ENCODE measurements at regions not wholly inside any gene's neighbourhood (a gene's known extent, or its start where the extent isn't known, plus 50 kb on each side); places are given as distances from the start of the nearest gene placed in this dataset.

DNA sequence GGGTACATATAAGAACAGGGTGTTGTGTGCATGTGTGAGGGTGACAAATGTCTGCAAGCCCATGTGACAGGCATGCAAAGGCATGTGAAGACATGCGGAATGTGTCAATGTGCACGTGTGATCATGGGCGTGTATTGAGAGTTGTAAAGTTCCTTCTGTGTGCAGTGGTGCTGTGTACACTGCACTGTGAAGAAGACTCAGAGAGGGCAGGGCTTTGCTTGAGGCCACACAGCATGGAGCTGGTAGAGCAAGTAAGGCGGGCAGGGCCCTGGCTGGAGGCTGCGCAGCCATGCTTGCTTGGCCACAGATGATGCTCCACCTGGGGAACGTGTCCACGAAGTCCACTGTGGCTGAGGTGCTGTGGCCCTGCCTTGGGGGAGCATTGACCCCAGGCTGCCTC is 66.8 kb downstream of the PTPRS start:
- TF ChIP-seq, protein P1, sequence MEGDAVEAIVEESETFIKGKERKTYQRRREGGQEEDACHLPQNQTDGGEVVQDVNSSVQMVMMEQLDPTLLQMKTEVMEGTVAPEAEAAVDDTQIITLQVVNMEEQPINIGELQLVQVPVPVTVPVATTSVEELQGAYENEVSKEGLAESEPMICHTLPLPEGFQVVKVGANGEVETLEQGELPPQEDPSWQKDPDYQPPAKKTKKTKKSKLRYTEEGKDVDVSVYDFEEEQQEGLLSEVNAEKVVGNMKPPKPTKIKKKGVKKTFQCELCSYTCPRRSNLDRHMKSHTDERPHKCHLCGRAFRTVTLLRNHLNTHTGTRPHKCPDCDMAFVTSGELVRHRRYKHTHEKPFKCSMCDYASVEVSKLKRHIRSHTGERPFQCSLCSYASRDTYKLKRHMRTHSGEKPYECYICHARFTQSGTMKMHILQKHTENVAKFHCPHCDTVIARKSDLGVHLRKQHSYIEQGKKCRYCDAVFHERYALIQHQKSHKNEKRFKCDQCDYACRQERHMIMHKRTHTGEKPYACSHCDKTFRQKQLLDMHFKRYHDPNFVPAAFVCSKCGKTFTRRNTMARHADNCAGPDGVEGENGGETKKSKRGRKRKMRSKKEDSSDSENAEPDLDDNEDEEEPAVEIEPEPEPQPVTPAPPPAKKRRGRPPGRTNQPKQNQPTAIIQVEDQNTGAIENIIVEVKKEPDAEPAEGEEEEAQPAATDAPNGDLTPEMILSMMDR (IDR thresholded peaks at IDR 0.05; ENCODE audit: borderline replicate concordance, extremely low read depth, insufficient read depth), result no peak
- Histone ChIP-seq H3K9ac (ENCODE audit: low read length in 3 of 3) (no peak overlapping the region), H3K4me3 (ENCODE audit: low read length in 3 of 3) (no peak overlapping the region), H3K27ac (ENCODE audit: low read depth in 2 of 2, low read length in 2 of 2) (no peak overlapping the region), H3K4me1 (ENCODE audit: control insufficient read depth in 2 of 3, insufficient read depth in 2 of 3, low read depth in 1 of 3, low read length in 3 of 3) (peaks cover 0 to 2% (median 0%) of the 10 kb centered on the region in 3 donors), H3K27me3 (ENCODE audit: control insufficient read depth, insufficient read depth, low read length) (no peaks in the 10 kb centered on the region), H3K9me3 (ENCODE audit: control insufficient read depth in 2 of 3, insufficient read depth in 1 of 3, low read length in 3 of 3) (no peaks in the 10 kb centered on the region), H3K36me3 (ENCODE audit: control insufficient read depth in 2 of 3, insufficient read depth in 3 of 3, low read length in 3 of 3) (peaks cover 8 to 16% (median 10%) of the 10 kb centered on the region in 3 donors)
- intact Hi-C loops (cut with DNase I), result no loop called here
- DNase-seq (no peak), FAIRE-seq (no peak)

DNA sequence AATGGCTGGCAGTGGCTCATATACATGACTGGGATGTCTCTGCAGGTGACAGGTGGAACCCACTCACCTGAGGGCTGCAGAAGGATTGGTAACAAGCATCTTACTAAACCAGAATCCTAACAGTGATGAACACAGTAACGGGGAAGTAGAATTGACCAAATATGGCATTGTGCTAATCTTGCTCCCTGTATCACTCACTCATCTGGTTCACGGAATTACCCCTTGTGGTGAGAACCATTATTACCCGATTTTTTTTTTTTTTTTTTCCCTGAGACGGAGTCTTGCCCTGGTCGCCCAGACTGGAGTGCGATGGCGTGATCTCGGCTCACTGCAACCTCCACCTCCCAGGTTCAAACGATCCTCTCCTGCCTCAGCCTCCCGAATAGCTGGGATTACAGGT is 69.5 kb downstream of the PTPRS start:
- intact Hi-C loops (cut with DNase I), result no loop called here
- DNase-seq (no peak), FAIRE-seq (no peak)
- Histone ChIP-seq H3K4me3 (ENCODE audit: low read length in 3 of 3) (no peak overlapping the region), H3K9ac (ENCODE audit: low read length in 3 of 3) (no peak overlapping the region), H3K27me3 (ENCODE audit: control insufficient read depth, insufficient read depth, low read length) (no peaks in the 10 kb centered on the region), H3K9me3 (ENCODE audit: control insufficient read depth in 2 of 3, insufficient read depth in 1 of 3, low read length in 3 of 3) (no peaks in the 10 kb centered on the region), H3K27ac (ENCODE audit: low read depth in 2 of 2, low read length in 2 of 2) (no peak overlapping the region), H3K4me1 (ENCODE audit: control insufficient read depth in 2 of 3, insufficient read depth in 2 of 3, low read depth in 1 of 3, low read length in 3 of 3) (no peaks in the 10 kb centered on the region), H3K36me3 (ENCODE audit: control insufficient read depth in 2 of 3, insufficient read depth in 3 of 3, low read length in 3 of 3) (peaks cover 8 to 16% (median 10%) of the 10 kb centered on the region in 3 donors)
- TF ChIP-seq, protein P1 (IDR thresholded peaks at IDR 0.05; ENCODE audit: borderline replicate concordance, extremely low read depth, insufficient read depth), result no peak

DNA sequence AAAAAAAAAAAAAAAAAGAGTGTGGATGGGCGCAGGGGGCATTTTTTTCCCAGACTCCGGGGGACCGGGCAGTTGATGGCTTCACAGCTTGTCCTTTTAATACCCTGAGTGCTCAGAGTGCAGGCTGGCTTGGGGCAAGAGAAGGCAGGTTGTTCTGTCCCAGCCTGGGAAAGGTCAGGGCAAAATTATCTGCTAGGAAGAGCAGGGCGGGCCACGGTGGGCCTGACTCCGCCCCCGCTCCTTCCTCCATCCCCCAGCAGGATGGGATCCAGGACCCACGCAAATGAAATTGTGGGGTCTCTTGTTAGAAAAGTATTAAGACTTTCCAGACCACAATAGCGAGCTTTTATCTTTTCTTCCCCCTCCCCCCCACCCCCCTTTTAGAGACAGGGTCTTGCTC is 70.7 kb downstream of the PTPRS start:
- H3K9ac ChIP-seq (ENCODE audit: low read length in 3 of 3), result no peak overlapping the region
- H3K36me3 ChIP-seq (ENCODE audit: control insufficient read depth in 2 of 3, insufficient read depth in 3 of 3, low read length in 3 of 3), result peaks cover 8 to 16% (median 10%) of the 10 kb centered on the region in 3 donors
- no peak overlapping the region for H3K4me3 ChIP-seq (ENCODE audit: low read length in 3 of 3)
- no peaks in the 10 kb centered on the region for H3K4me1 ChIP-seq (ENCODE audit: control insufficient read depth in 2 of 3, insufficient read depth in 2 of 3, low read depth in 1 of 3, low read length in 3 of 3)
- intact Hi-C loops (cut with DNase I), result no loop called here
- FAIRE-seq, result no peak
- no peak for DNase-seq
- no peak overlapping the region for H3K27ac ChIP-seq (ENCODE audit: low read depth in 2 of 2, low read length in 2 of 2)
- H3K9me3 ChIP-seq (ENCODE audit: control insufficient read depth in 2 of 3, insufficient read depth in 1 of 3, low read length in 3 of 3), result no peaks in the 10 kb centered on the region
- H3K27me3 ChIP-seq (ENCODE audit: control insufficient read depth, insufficient read depth, low read length), result no peaks in the 10 kb centered on the region
- TF ChIP-seq, protein P1 (IDR thresholded peaks at IDR 0.05; ENCODE audit: borderline replicate concordance, extremely low read depth, insufficient read depth), result no peak

DNA sequence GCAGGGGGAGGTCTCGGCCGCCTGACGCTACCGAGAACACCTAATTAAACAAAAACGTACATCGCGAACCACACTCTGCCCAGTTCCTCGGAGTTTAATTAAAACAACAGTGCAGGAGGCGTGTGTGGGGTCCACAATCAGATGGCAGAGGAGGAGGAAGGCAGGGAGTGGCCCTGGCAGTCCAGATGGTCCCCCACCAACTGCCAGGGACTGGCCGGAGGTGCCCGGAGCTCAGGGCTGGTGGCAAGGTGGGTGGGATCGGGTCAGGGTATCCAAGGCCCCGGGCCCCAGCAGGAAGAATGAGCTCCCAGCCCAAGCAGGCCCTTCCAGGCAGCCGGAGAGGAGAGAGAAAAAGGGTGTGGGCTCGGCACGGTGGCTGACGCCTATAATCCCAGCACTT is 71.3 kb downstream of the PTPRS start:
- H3K4me1 ChIP-seq (ENCODE audit: control insufficient read depth in 2 of 3, insufficient read depth in 2 of 3, low read depth in 1 of 3, low read length in 3 of 3), result no peaks in the 10 kb centered on the region
- no peak overlapping the region for H3K4me3 ChIP-seq (ENCODE audit: low read length in 3 of 3)
- H3K27ac ChIP-seq (ENCODE audit: low read depth in 2 of 2, low read length in 2 of 2), result no peak overlapping the region
- DNase-seq (no peak), FAIRE-seq (no peak)
- TF ChIP-seq, protein P1 (IDR thresholded peaks at IDR 0.05; ENCODE audit: borderline replicate concordance, extremely low read depth, insufficient read depth), result no peak
- H3K27me3 ChIP-seq (ENCODE audit: control insufficient read depth, insufficient read depth, low read length), result no peaks in the 10 kb centered on the region
- H3K36me3 ChIP-seq (ENCODE audit: control insufficient read depth in 2 of 3, insufficient read depth in 3 of 3, low read length in 3 of 3), result peaks cover 8 to 20% (median 13%) of the 10 kb centered on the region in 3 donors
- no peak overlapping the region for H3K9ac ChIP-seq (ENCODE audit: low read length in 3 of 3)
- intact Hi-C loops (cut with DNase I), result no loop called here
- no peaks in the 10 kb centered on the region for H3K9me3 ChIP-seq (ENCODE audit: control insufficient read depth in 2 of 3, insufficient read depth in 1 of 3, low read length in 3 of 3)
